DOHH2 (cell line): ENCODE measurements at regions not wholly inside any gene's neighbourhood (a gene's known extent, or its start where the extent isn't known, plus 50 kb on each side); places are given as distances from the start of the nearest gene placed in this dataset.

Experiments used
- EZH2phosphoT487 ChIP-seq: fragments of 200-600 bp; sonication (generic); IDR thresholded peaks from 2 replicates; pipeline ENCODE4 v1.6.1; 2017; ENCODE audit warnings: borderline replicate concordance, mild to moderate bottlenecking, antibody characterized with exemption, low read length, moderate library complexity, mixed read lengths
- TF ChIP-seq, protein P1 (sequence below): fragments of 200-600 bp; sonication (generic); IDR thresholded peaks from one replicate; pipeline ENCODE4 v1.5.1; 2014; ENCODE audit warnings: antibody characterized with exemption, mild to moderate bottlenecking, low read depth, low read length; ENCODE audit not compliant: poor library complexity, severe bottlenecking

DNA sequence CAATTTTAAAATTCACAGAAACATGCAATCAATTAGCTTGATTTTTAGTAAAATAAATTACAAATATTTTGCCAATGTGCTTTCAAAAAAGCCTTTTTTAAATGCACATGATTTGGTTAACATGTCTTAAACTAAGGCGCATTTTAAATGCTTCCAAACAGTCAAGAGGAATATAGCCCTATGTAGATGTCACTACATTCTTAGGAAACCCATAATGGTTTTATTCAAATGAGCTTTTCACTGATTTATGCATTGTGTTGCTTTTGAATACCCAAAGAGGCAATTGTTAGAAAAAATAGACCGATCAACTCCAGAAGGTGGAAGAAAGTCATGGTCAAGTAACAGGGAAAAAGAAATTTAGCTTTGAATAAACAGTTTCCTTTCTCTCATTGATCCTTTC is 366.9 kb upstream of the PPP2R3A start:
- TF ChIP-seq, protein P1, sequence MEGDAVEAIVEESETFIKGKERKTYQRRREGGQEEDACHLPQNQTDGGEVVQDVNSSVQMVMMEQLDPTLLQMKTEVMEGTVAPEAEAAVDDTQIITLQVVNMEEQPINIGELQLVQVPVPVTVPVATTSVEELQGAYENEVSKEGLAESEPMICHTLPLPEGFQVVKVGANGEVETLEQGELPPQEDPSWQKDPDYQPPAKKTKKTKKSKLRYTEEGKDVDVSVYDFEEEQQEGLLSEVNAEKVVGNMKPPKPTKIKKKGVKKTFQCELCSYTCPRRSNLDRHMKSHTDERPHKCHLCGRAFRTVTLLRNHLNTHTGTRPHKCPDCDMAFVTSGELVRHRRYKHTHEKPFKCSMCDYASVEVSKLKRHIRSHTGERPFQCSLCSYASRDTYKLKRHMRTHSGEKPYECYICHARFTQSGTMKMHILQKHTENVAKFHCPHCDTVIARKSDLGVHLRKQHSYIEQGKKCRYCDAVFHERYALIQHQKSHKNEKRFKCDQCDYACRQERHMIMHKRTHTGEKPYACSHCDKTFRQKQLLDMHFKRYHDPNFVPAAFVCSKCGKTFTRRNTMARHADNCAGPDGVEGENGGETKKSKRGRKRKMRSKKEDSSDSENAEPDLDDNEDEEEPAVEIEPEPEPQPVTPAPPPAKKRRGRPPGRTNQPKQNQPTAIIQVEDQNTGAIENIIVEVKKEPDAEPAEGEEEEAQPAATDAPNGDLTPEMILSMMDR, result no peak
- no peak for TF ChIP-seq EZH2phosphoT487
